Immature natural killer cell (primary cell): ENCODE measurements at regions not wholly inside any gene's neighbourhood (a gene's known extent, or its start where the extent isn't known, plus 50 kb on each side); places are given as distances from the start of the nearest gene placed in this dataset.
"Not testable (repeated sequence)": the region's sequence is repeated elsewhere in the genome, so short reads cannot be mapped to it uniquely, and the experiment has no call there.

Source experiments
- DNase-seq, 3 donors: peaks; one replicate each; pipeline ENCODE4 v3.0.0; 2022; ENCODE audit warnings: mixed read lengths in 1 of 3
- H3K27ac Mint-ChIP-seq, 6 donors: one replicate each; pipeline ENCODE4 v1.8.0; 2020; ENCODE audit warnings: mixed read lengths in 6 of 6, mild to moderate bottlenecking in 5 of 6, inconsistent platforms in 4 of 6, moderate library complexity in 3 of 6
- H3K27me3 Mint-ChIP-seq, 3 donors: one replicate each; pipeline ENCODE4 v1.8.0; 2020 to 2021; ENCODE audit warnings: low read depth in 3 of 3, mild to moderate bottlenecking in 3 of 3, mixed read lengths in 3 of 3, moderate library complexity in 3 of 3, inconsistent platforms in 1 of 3
- H3K36me3 Mint-ChIP-seq, 3 donors: one replicate each; pipeline ENCODE4 v1.8.0; 2020; ENCODE audit warnings: mixed read lengths in 3 of 3, inconsistent platforms in 2 of 3, mild to moderate bottlenecking in 2 of 3
- H3K4me1 Mint-ChIP-seq, 2 donors: one replicate each; pipeline ENCODE4 v1.8.0; 2020; ENCODE audit warnings: inconsistent platforms in 2 of 2, mild to moderate bottlenecking in 2 of 2, mixed read lengths in 2 of 2, moderate library complexity in 1 of 2
- H3K4me3 Mint-ChIP-seq, 5 donors: one replicate each; pipeline ENCODE4 v1.8.0; 2020; ENCODE audit warnings: mild to moderate bottlenecking in 5 of 5, mixed read lengths in 5 of 5, inconsistent platforms in 3 of 5, moderate library complexity in 3 of 5
- H3K9me3 Mint-ChIP-seq, 6 donors: one replicate each; pipeline ENCODE4 v1.8.0; 2020; ENCODE audit warnings: mild to moderate bottlenecking in 6 of 6, mixed read lengths in 6 of 6, inconsistent platforms in 4 of 6, moderate library complexity in 3 of 6

DNA sequence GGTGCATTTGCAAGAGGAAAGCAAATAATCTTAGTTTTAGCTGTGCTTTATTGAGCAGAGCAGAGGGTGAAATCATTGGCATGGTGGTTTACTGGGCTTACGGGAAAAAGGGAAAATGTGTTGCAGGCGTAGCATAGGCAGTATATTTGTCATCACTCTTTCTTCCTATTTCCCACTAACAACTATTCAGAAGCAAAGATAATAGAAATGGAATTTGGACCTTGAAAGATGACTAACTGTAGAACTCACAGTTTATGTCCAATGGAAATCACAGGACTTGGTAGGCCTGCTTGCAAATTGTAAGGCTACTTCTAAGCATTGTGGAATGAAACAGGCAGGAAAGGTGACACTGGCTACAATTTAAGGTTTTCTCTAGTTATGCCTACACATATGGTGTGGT lies 611.9 kb upstream of the MAN1A1 start:
- no peak overlapping the region for H3K4me3 Mint-ChIP-seq
- no peaks in the 10 kb centered on the region for H3K4me1 Mint-ChIP-seq
- no peak for DNase-seq
- no peaks in the 10 kb centered on the region for H3K36me3 Mint-ChIP-seq
- H3K27ac Mint-ChIP-seq: no peak overlapping the region
- no peaks in the 10 kb centered on the region for H3K27me3 Mint-ChIP-seq
- H3K9me3 Mint-ChIP-seq: peaks cover 0 to 3% (median 0%) of the 10 kb centered on the region in 6 donors

DNA sequence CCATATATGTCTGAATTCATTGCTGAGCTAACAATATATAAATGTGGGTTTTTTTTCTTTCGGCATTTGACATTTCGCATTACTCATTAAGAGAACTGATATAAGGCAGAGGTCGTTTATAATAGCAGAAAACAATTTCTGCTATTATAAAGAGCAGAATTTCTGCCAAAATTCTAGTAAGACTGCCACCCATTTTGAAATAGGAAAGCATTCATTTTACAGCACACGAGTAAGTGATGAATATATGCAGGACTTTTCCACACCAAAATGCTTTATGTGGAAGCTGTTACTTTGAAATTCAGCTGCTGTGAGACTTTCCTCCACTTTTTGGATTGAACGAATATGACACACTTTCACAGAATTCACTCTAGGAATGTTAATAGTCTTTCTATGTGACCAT lies 610.9 kb upstream of the MAN1A1 start:
- Mint-ChIP-seq H3K4me1 (no peaks in the 10 kb centered on the region), H3K36me3 (no peaks in the 10 kb centered on the region), H3K4me3 (no peak overlapping the region), H3K27me3 (no peaks in the 10 kb centered on the region), H3K9me3 (peaks cover 0 to 2% (median 0%) of the 10 kb centered on the region in 6 donors), H3K27ac (no peak overlapping the region)
- no peak for DNase-seq

DNA sequence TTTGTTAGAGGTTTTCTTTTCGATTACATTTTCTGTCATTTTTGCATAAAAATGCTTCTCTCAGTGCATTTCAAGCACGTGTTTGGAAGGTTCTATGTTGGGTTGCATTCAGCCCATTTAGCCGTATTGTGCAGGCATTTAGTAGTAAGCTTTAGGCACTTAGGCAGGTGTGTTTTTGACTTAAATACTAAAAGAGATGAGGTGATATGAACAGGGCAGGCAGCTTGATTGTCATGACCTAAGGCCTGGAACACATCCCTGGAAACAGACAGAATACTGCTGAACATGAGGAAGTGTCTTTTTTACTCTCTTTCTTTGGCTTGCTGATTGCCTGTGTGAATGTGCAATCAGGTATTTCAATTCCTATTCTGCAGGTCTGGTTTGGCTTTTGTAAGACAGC lies 610.5 kb upstream of the MAN1A1 start:
- H3K4me3 Mint-ChIP-seq: no peak overlapping the region
- no peaks in the 10 kb centered on the region for H3K27me3 Mint-ChIP-seq
- DNase-seq: no peak
- H3K4me1 Mint-ChIP-seq: no peaks in the 10 kb centered on the region
- H3K36me3 Mint-ChIP-seq: no peaks in the 10 kb centered on the region
- H3K9me3 Mint-ChIP-seq: peaks cover 0 to 2% (median 0%) of the 10 kb centered on the region in 6 donors
- no peak overlapping the region for H3K27ac Mint-ChIP-seq

DNA sequence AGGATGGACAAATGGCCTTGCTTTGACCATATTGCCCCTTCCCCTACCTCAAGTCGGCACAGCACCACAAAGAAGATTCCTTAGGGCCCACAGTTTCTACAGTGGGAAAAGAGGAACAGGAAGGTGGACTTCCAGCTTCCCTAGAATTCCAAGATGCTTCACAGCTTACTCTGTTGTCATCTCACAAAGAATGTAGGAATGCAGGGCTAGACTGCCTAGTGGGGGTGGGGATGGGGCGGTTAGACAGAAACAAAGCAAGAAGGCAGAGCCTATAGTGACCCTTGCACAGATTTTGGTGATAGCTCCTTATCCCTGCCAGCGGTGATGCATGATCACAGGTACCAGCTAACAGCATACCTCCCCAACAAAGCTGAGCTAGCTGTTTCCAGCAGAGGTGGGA lies 607.6 kb upstream of the MAN1A1 start:
- no peak for DNase-seq
- peaks cover 0 to 1% (median 0%) of the 10 kb centered on the region in 3 donors for H3K27me3 Mint-ChIP-seq
- peaks cover 1 to 5% (median 2%) of the 10 kb centered on the region in 6 donors for H3K9me3 Mint-ChIP-seq
- H3K36me3 Mint-ChIP-seq: no peaks in the 10 kb centered on the region
- no peak overlapping the region for H3K27ac Mint-ChIP-seq
- no peak overlapping the region for H3K4me3 Mint-ChIP-seq
- H3K4me1 Mint-ChIP-seq: no peaks in the 10 kb centered on the region

DNA sequence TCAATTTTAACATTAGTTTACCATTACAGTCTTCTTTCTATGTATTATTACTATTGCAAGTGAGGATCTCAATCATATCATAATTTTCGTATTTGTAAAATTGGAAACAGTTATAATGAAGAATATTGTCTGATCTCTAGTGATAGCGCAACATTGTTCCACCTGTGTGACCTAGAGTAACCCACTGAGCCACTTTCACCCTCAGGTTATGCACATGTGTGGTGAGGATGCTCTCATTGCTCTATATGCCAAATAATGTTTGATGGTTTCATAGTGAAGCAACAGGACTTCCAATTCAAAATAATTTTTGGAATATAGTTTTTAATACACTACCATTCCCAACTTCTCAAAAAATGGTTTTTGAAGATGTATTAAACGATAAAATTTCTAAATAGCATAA lies 603.1 kb upstream of the MAN1A1 start:
- Mint-ChIP-seq H3K4me3 (no peak overlapping the region), H3K4me1 (no peaks in the 10 kb centered on the region), H3K27me3 (peaks cover 0 to 1% (median 0%) of the 10 kb centered on the region in 3 donors), H3K27ac (no peak overlapping the region), H3K9me3 (peaks cover 0 to 12% (median 2%) of the 10 kb centered on the region in 6 donors), H3K36me3 (no peaks in the 10 kb centered on the region)
- DNase-seq: no peak

DNA sequence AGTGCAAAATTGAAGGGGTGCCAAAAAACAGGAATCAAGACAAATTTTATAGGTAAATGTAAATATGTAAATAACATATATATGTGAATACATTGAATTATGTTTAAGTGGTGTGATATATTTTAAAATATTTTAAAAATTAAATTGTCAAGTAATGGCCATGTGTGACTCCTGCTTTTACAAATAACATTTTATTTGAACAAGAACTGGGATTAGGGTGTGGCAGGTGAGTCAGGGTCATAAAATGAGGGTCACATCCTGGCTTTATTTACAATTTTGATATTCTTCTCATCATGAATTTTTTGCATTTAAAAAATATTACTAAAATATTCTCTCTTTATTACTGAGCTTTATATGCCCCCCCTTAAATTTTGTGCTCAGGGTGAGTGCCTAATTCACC lies 601.1 kb upstream of the MAN1A1 start:
- Mint-ChIP-seq H3K9me3 (peaks cover 0 to 12% (median 2%) of the 10 kb centered on the region in 6 donors), H3K4me1 (no peaks in the 10 kb centered on the region), H3K27ac (no peak overlapping the region), H3K4me3 (no peak overlapping the region), H3K36me3 (no peaks in the 10 kb centered on the region), H3K27me3 (peaks cover 0 to 1% (median 0%) of the 10 kb centered on the region in 3 donors)
- no peak for DNase-seq

DNA sequence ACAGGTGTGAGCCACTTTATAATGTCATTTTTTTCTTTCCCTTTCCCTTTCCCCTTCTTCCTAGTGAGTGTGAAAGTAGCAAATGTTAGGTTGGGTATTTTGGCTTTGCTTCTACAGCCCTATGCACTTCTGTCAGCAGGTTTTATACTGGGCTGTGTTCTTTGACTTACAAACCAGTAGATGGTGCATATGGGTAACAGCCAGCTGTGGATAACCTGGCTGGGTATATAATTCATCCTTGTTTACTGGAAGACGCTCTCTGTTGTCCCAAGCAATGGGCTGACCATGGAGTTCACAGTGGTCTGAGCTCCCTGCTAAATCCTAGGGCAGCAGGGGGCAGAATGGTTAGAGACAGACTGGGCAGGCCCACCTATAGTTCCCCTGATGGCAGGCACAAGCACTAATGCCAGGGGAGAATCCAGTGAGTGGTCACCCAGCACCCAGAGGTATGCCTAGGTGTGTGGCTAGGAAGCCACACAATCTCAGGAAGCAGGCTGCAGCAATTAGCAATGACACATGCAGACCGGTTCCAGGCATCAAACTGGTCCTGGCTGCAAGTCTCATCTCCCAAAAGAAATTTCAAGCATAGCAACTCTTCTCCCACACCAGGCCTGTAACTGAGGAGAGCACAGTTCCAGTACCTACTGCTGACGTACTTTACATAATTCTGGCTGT lies 592.7 kb upstream of the MAN1A1 start:
- Mint-ChIP-seq H3K27ac (no peak overlapping the region), H3K4me1 (no peaks in the 10 kb centered on the region), H3K9me3 (peaks cover 0 to 17% (median 5%) of the 10 kb centered on the region in 6 donors), H3K27me3 (peaks cover 0 to 2% (median 0%) of the 10 kb centered on the region in 3 donors), H3K36me3 (no peaks in the 10 kb centered on the region), H3K4me3 (no peak overlapping the region)
- no peak for DNase-seq

DNA sequence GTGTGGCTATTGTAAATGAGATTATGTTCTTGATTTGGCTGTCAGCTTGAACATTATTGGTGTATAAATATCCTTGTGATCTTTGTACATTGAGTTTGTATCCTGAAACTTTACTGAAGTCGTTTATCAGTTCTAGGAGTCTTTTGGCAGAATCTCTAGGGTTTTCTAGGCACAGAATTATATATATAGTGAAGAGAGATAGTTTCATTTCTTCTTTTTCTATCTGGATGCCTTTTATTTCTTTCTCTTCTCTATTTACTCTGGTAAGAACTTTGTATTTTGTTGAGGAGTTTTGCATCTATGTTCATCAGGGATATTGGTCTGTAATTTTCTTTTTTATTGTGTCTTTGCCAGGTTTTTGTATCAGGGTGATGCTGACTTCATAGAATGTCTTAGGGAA lies 589.2 kb upstream of the MAN1A1 start:
- H3K4me3 Mint-ChIP-seq: no peak overlapping the region
- peaks cover 0 to 16% (median 4%) of the 10 kb centered on the region in 6 donors for H3K9me3 Mint-ChIP-seq
- peaks cover 0 to 2% (median 0%) of the 10 kb centered on the region in 3 donors for H3K27me3 Mint-ChIP-seq
- no peak overlapping the region for H3K27ac Mint-ChIP-seq
- no peaks in the 10 kb centered on the region for H3K36me3 Mint-ChIP-seq
- H3K4me1 Mint-ChIP-seq: no peaks in the 10 kb centered on the region
- DNase-seq: no peak

DNA sequence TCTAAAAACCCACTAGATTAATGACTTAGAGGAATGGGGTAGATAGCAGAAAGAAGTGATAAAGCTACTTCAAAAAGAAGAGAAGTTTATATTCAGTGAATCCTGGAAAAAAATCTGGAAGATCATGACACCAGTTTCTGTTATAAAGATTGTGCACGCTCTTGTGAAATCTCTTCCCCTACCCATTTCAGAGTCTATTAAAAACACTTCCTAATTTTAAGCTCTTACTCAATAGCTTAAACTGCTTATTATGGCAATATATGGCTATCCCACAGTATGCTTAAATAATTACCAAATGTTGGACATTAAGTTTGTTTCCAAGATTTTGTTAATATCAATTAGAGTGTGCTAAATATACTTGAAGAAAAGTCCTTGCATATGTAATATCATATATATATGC lies 585.3 kb upstream of the MAN1A1 start:
- Mint-ChIP-seq H3K27me3 (no peaks in the 10 kb centered on the region), H3K4me3 (no peak overlapping the region), H3K27ac (no peak overlapping the region), H3K36me3 (no peaks in the 10 kb centered on the region), H3K9me3 (peaks cover 0 to 15% (median 1%) of the 10 kb centered on the region in 6 donors), H3K4me1 (no peaks in the 10 kb centered on the region)
- DNase-seq: no peak

DNA sequence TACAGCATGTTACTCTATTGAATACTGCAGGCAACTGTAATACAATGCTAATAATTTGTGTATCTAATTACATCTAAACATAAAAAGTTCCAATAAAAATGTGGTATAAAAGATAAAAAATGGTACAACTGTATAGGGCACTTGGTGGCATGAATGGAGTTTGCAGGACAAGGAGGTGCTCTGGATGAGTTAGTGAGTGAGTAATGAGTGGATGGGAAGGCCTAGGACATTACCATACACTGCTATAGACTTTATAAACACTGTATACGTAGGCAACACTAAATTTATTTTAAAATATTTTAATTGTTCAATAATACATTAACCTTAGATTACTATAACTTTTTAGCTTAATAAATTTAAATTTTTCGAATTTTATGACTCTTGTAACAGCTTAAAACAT lies 579.6 kb upstream of the MAN1A1 start:
- DNase-seq: no peak
- peaks cover 9 to 36% (median 23%) of the 10 kb centered on the region in 6 donors for H3K9me3 Mint-ChIP-seq
- no peak overlapping the region for H3K27ac Mint-ChIP-seq
- H3K27me3 Mint-ChIP-seq: no peaks in the 10 kb centered on the region
- no peaks in the 10 kb centered on the region for H3K4me1 Mint-ChIP-seq
- H3K36me3 Mint-ChIP-seq: peaks cover 0 to 8% (median 5%) of the 10 kb centered on the region in 3 donors
- H3K4me3 Mint-ChIP-seq: no peak overlapping the region

DNA sequence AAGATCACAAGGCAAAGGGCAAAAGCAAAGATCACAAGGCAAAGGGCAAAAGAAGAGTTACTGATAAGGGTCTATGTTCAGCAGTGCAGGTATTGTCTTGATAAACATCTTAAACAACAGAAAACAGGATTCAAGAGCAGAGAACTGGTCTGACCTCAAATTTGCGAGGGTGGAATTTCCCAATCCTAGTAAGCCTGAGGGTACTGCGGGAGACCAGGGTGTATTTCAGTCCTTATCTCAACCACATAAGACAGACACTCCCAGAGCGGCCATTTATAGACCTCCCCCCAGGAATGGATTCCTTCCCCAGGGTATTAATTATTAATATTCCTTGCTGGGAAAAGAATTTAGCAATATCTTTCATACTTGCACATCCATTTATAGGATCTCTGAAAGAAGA lies 575.3 kb upstream of the MAN1A1 start:
- peaks cover 18 to 76% (median 54%) of the 10 kb centered on the region in 6 donors for H3K9me3 Mint-ChIP-seq
- not testable (repeated sequence) for H3K4me3 Mint-ChIP-seq, H3K36me3 Mint-ChIP-seq, H3K4me1 Mint-ChIP-seq, H3K27ac Mint-ChIP-seq, H3K27me3 Mint-ChIP-seq, DNase-seq

DNA sequence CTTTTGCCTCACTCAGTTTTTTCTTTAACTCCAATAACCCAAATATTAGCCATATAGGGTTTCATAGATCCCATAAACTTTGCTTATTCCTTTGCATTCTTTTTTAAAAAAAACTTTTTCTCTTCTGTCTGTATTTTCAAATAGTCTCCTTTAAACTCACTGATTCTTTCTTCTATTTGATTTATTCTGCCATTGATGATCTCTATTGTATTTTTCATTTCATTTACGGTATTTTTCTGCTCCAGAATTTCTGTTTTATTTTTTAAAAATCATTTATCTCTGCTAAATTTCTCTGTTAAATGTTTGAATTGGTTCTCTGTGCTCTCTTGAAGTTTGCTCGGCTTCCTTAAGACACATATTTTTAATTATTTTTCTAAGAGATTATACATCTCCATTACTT lies 573.3 kb upstream of the MAN1A1 start:
- Mint-ChIP-seq H3K4me3 (no peak overlapping the region), H3K27ac (no peak overlapping the region), H3K36me3 (peaks cover 0 to 9% (median 8%) of the 10 kb centered on the region in 3 donors), H3K27me3 (no peaks in the 10 kb centered on the region), H3K4me1 (no peaks in the 10 kb centered on the region), H3K9me3 (peaks cover 20 to 77% (median 54%) of the 10 kb centered on the region in 6 donors)
- no peak for DNase-seq

DNA sequence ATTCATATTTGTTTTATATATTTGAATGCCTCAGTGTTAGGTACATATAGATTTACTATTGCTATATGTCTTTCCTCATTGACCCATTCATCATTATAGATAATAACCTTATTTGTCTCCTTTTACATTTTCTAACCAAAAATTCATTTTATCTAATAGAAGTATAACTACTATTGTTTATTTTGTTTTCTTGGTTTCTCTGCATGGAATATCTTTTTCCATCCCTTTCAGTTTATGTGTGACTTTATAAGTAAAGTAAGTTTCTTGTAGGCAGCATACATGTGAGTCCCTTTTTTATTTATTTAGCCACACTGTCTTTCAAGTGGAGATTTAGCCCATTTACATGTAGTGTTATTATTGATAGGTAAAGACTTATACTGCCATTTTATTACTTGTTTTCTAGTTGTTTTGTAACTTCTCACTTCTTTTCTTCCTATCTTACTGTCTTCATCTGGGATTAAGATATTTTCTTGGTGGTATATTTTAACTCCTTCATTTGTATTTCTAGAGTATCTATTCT lies 572.0 kb upstream of the MAN1A1 start:
- no peak for DNase-seq
- no peak overlapping the region for H3K4me3 Mint-ChIP-seq
- no peaks in the 10 kb centered on the region for H3K27me3 Mint-ChIP-seq
- no peak overlapping the region for H3K27ac Mint-ChIP-seq
- no peaks in the 10 kb centered on the region for H3K4me1 Mint-ChIP-seq
- H3K9me3 Mint-ChIP-seq: peaks cover 20 to 66% (median 51%) of the 10 kb centered on the region in 6 donors
- peaks cover 0 to 9% (median 8%) of the 10 kb centered on the region in 3 donors for H3K36me3 Mint-ChIP-seq

DNA sequence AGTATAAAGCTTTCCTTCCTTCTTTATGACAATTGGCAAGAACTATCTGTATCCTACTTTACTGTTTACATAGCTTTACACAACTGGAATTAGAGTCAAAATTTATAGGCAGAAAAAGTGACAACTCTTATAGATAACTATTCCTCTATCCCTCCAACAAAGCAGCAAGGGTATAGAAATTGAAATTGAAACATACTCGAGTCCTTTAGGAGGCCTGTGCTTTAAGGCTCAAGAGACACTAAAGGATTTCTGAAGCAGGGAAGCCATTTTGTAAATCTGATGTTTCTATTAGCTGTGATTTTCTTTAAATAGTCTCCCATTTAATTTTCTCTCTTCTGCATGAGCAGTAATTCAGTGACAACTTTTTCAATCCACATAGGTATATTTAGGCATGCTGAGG lies 567.6 kb upstream of the MAN1A1 start:
- Mint-ChIP-seq H3K36me3 (peaks cover 0 to 4% (median 0%) of the 10 kb centered on the region in 3 donors), H3K9me3 (peaks cover 11 to 24% (median 15%) of the 10 kb centered on the region in 6 donors), H3K27ac (no peak overlapping the region), H3K27me3 (peaks cover 0 to 2% (median 0%) of the 10 kb centered on the region in 3 donors), H3K4me3 (no peak overlapping the region), H3K4me1 (no peaks in the 10 kb centered on the region)
- no peak for DNase-seq

DNA sequence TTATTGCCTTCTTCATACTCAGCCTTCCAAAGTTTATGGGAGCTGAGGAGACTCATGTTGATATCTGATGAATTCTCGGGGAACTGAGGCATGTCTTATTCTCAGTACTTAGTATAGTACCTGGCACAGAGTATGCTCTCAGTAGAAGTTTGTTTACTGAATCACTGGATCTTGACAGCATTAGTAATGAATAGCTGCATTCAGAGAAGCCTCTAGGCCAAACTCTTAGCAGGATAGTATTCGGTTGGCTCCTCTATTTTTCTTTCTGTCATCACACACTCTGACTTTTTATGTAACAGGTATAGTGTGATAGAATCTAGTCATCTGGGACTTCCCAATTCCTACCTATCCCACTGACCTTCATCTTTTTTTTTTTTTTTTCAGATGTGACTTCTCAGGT lies 566.4 kb upstream of the MAN1A1 start:
- Mint-ChIP-seq H3K27ac (no peak overlapping the region), H3K27me3 (peaks cover 0 to 2% (median 0%) of the 10 kb centered on the region in 3 donors), H3K9me3 (peaks cover 6 to 13% (median 9%) of the 10 kb centered on the region in 6 donors), H3K36me3 (no peaks in the 10 kb centered on the region), H3K4me3 (no peak overlapping the region), H3K4me1 (no peaks in the 10 kb centered on the region)
- no peak for DNase-seq
